CD14-positive monocyte (primary cell): ENCODE measurements at regions not wholly inside any gene's neighbourhood (a gene's known extent, or its start where the extent isn't known, plus 50 kb on each side); places are given as distances from the start of the nearest gene placed in this dataset.

Experiments used
- DNase-seq, 3 donors: peaks; one replicate each; pipeline ENCODE4 v3.0.0-alpha.2; 2011 to 2022
- H2AFZ ChIP-seq: 2 replicates; pipeline ENCODE4 v1.6.0; 2012; ENCODE audit warnings: mild to moderate bottlenecking, low read depth, low read length, inconsistent platforms; ENCODE audit not compliant: insufficient read depth, poor library complexity, severe bottlenecking
- H3K27ac ChIP-seq, 2 donors: 1 replicate in 1 of 2; 2 replicates in 1 of 2; pipeline ENCODE4 v1.5.1; 2012 to 2013; ENCODE audit warnings: low read length in 2 of 2, control low read depth in 1 of 2, inconsistent platforms in 1 of 2, low read depth in 1 of 2, mild to moderate bottlenecking in 1 of 2
- H3K27me3 ChIP-seq, 2 donors: one replicate each; pipeline versions ENCODE4 v1.6.0 to v1.6.1; 2011 to 2013; ENCODE audit warnings: low read length in 2 of 2; ENCODE audit not compliant: control insufficient read depth in 2 of 2, insufficient read depth in 2 of 2
- H3K36me3 ChIP-seq, 2 donors: replicated peaks in 1 of 2; 1 replicate in 1 of 2; 2 replicates in 1 of 2; pipeline versions ENCODE4 v1.5.1 to v1.6.1; 2012 to 2013; ENCODE audit warnings: low read length in 2 of 2, control low read depth in 1 of 2, inconsistent platforms in 1 of 2, mild to moderate bottlenecking in 1 of 2; ENCODE audit not compliant: insufficient read depth in 2 of 2, control insufficient read depth in 1 of 2
- H3K4me1 ChIP-seq, 2 donors: 1 replicate in 1 of 2; 2 replicates in 1 of 2; pipeline versions ENCODE4 v1.5.1 to v1.6.1; 2012 to 2013; ENCODE audit warnings: low read length in 2 of 2, control low read depth in 1 of 2, inconsistent platforms in 1 of 2, mild to moderate bottlenecking in 1 of 2, moderate library complexity in 1 of 2; ENCODE audit not compliant: insufficient read depth in 2 of 2, control insufficient read depth in 1 of 2
- H3K4me2 ChIP-seq: replicated peaks from 2 replicates; pipeline ENCODE3; 2012; ENCODE audit warnings: low read length, moderate library complexity, mild to moderate bottlenecking; ENCODE audit not compliant: poor library complexity, severe bottlenecking; ENCODE audit errors: extremely low read depth
- H3K4me3 ChIP-seq, 3 experiments: fragments of 200-600 bp in 1 of 3; sonication (generic) in 1 of 3; replicated peaks in 1 of 3; 1 replicate in 2 of 3; 2 replicates in 1 of 3; pipeline ENCODE4 v1.5.1; 2011 to 2013; ENCODE audit warnings: low read length in 3 of 3, mild to moderate bottlenecking in 3 of 3, control low read depth in 2 of 3, low read depth in 2 of 3, inconsistent platforms in 1 of 3, moderate library complexity in 1 of 3
- H3K79me2 ChIP-seq: 2 replicates; pipeline ENCODE4 v1.6.0; 2012; ENCODE audit warnings: mild to moderate bottlenecking, control low read depth, inconsistent platforms, low read length, moderate library complexity; ENCODE audit not compliant: insufficient read depth
- H3K9ac ChIP-seq: 2 replicates; pipeline ENCODE4 v1.6.0; 2017; ENCODE audit warnings: low read length, mild to moderate bottlenecking; ENCODE audit not compliant: insufficient read depth, poor library complexity, severe bottlenecking
- H3K9me3 ChIP-seq, 2 donors: replicated peaks in 1 of 2; 1 replicate in 1 of 2; 2 replicates in 1 of 2; pipeline versions ENCODE4 v1.5.1 to v1.6.1; 2012 to 2013; ENCODE audit warnings: low read length in 2 of 2, control low read depth in 1 of 2; ENCODE audit not compliant: control insufficient read depth in 1 of 2, insufficient read depth in 1 of 2
- H4K20me1 ChIP-seq: 2 replicates; pipeline ENCODE4 v1.6.0; 2012; ENCODE audit warnings: mild to moderate bottlenecking, low read length, control low read depth, moderate library complexity; ENCODE audit not compliant: insufficient read depth
- H3K27ac Mint-ChIP-seq, 7 donors: one replicate each; pipeline ENCODE4 v1.8.0; 2020; ENCODE audit warnings: mild to moderate bottlenecking in 7 of 7, mixed read lengths in 7 of 7, moderate library complexity in 6 of 7, inconsistent platforms in 2 of 7
- H3K27me3 Mint-ChIP-seq, 3 donors: one replicate each; pipeline ENCODE4 v1.8.0; 2021 to 2022; ENCODE audit warnings: low read depth in 3 of 3, mild to moderate bottlenecking in 3 of 3, mixed read lengths in 3 of 3, moderate library complexity in 3 of 3, inconsistent platforms in 1 of 3
- H3K36me3 Mint-ChIP-seq, 2 donors: one replicate each; pipeline ENCODE4 v1.8.0; 2020; ENCODE audit warnings: mixed read lengths in 2 of 2, inconsistent platforms in 1 of 2, mild to moderate bottlenecking in 1 of 2
- H3K4me1 Mint-ChIP-seq: one replicate; pipeline ENCODE4 v1.8.0; 2020; ENCODE audit warnings: mild to moderate bottlenecking, mixed read lengths
- H3K4me3 Mint-ChIP-seq, 2 donors: one replicate each; pipeline ENCODE4 v1.8.0; 2020; ENCODE audit warnings: mild to moderate bottlenecking in 2 of 2, mixed read lengths in 2 of 2, moderate library complexity in 1 of 2
- H3K9me3 Mint-ChIP-seq, 7 donors: one replicate each; pipeline ENCODE4 v1.8.0; 2020 to 2022; ENCODE audit warnings: mixed read lengths in 7 of 7, mild to moderate bottlenecking in 6 of 7, moderate library complexity in 6 of 7, inconsistent platforms in 2 of 7
- WGBS: methylation state at CpG from one replicate; pipeline ENCODE4 v1.1.5; 2013; ENCODE audit warnings: missing lambda C conversion rate; ENCODE audit not compliant: insufficient coverage; 5-methylcytosine and 5-hydroxymethylcytosine counted together
- intact Hi-C, 2 donors: fragments of 100-400 bp; cut with micrococcal nuclease; formaldehyde crosslinking; loops; one replicate each; pipeline versions ENCODE4 v1.15.0 to v1.15.1; 2023
- TF ChIP-seq, protein P1 (sequence below): fragments of 200-600 bp; IDR thresholded peaks from one replicate; pipeline ENCODE4 v1.8.0; 2022; ENCODE audit warnings: antibody characterized with exemption, mild to moderate bottlenecking

DNA sequence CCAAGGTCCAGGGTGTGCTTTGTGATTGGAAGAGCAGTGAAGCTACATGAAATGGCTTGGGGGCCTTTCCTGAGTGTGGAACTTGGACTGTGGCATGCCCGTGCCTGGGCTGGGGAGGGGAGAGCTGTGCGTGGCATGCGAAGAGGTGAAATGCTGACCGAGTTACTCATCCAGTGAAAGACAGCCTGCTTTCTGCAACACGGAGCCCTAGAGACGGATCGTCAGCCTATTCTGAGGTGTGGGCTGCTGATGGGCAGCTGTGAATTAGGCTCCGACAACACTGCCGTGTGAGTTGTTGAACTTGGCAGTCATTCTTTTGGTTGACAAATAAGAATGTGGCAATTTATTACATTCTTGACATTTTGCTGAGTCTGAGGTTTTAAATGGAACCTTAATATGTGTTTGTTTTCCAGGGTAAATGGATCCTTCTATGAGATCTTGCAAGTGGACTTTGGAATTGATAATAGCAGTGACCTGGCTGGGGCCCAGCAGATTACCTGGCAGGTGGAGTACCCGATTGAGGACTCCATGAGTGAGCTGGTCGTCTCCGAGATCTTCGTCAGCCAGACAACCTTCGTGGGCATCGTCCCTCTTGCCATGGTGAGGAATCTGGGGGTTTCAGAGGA is 453.9 kb downstream of the AACS start:
- H2AFZ ChIP-seq: no peak overlapping the region
- intact Hi-C loops: no loop called here
- H3K9me3 ChIP-seq: no peaks in the 10 kb centered on the region
- H3K27ac ChIP-seq: no peak overlapping the region
- no peaks in the 10 kb centered on the region for H3K36me3 Mint-ChIP-seq
- no peaks in the 10 kb centered on the region for H3K27me3 ChIP-seq
- peaks cover 0 to 5% (median 0%) of the 10 kb centered on the region in 7 donors for H3K9me3 Mint-ChIP-seq
- H3K4me3 ChIP-seq: no peak overlapping the region
- no peak overlapping the region for H3K9ac ChIP-seq
- DNase-seq: no peak
- H3K4me1 Mint-ChIP-seq: no peaks in the 10 kb centered on the region
- H4K20me1 ChIP-seq: no peaks in the 10 kb centered on the region
- no peak overlapping the region for H3K4me2 ChIP-seq
- no peaks in the 10 kb centered on the region for H3K4me1 ChIP-seq
- 90% methylated on average over 13 of the region's 15 CpGs for WGBS
- TF ChIP-seq, protein P1, sequence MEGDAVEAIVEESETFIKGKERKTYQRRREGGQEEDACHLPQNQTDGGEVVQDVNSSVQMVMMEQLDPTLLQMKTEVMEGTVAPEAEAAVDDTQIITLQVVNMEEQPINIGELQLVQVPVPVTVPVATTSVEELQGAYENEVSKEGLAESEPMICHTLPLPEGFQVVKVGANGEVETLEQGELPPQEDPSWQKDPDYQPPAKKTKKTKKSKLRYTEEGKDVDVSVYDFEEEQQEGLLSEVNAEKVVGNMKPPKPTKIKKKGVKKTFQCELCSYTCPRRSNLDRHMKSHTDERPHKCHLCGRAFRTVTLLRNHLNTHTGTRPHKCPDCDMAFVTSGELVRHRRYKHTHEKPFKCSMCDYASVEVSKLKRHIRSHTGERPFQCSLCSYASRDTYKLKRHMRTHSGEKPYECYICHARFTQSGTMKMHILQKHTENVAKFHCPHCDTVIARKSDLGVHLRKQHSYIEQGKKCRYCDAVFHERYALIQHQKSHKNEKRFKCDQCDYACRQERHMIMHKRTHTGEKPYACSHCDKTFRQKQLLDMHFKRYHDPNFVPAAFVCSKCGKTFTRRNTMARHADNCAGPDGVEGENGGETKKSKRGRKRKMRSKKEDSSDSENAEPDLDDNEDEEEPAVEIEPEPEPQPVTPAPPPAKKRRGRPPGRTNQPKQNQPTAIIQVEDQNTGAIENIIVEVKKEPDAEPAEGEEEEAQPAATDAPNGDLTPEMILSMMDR: no peak
- no peaks in the 10 kb centered on the region for H3K79me2 ChIP-seq
- no peak overlapping the region for H3K4me3 Mint-ChIP-seq
- H3K27ac Mint-ChIP-seq: no peak overlapping the region
- H3K36me3 ChIP-seq: no peaks in the 10 kb centered on the region
- peaks cover 0 to 2% (median 2%) of the 10 kb centered on the region in 3 donors for H3K27me3 Mint-ChIP-seq

DNA sequence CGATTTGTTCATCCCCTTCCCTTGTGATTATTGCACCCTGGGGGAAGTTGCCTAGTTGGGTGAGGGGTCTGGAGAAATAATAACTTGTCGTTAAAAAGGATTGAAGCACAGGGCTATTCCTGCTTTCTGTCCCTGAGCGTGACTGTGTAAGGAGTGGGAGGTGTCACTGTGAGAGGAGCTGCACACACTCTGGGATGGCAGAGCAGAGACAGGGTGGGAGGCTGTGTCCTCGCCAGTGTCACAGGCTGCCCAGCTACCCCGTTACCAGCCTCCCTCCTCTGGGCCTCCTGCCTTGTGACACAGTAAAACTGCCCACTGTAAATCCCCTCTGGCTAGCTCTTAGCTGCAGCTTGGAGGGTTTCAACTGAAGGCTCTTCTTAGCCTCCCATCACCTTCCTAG is 460.6 kb downstream of the AACS start:
- H3K9me3 ChIP-seq: no peaks in the 10 kb centered on the region
- Mint-ChIP-seq H3K4me3 (no peak overlapping the region), H3K4me1 (no peaks in the 10 kb centered on the region), H3K36me3 (no peaks in the 10 kb centered on the region), H3K9me3 (peaks cover 0 to 9% (median 2%) of the 10 kb centered on the region in 7 donors), H3K27me3 (peaks cover 0 to 3% (median 2%) of the 10 kb centered on the region in 3 donors), H3K27ac (peak overlapping the region in 1 of 7 donors; percentile 6)
- H3K79me2 ChIP-seq: no peaks in the 10 kb centered on the region
- H3K9ac ChIP-seq: no peak overlapping the region
- no peaks in the 10 kb centered on the region for H3K27me3 ChIP-seq
- no peaks in the 10 kb centered on the region for H3K4me1 ChIP-seq
- no peaks in the 10 kb centered on the region for H4K20me1 ChIP-seq
- DNase-seq: no peak
- TF ChIP-seq, protein P1: no peak
- intact Hi-C loops: no loop called here
- no peak overlapping the region for H3K4me2 ChIP-seq
- WGBS: 91% methylated on average over 4 of the region's 5 CpGs
- no peak overlapping the region for H3K4me3 ChIP-seq
- no peaks in the 10 kb centered on the region for H3K36me3 ChIP-seq
- H2AFZ ChIP-seq: no peak overlapping the region
- H3K27ac ChIP-seq: no peak overlapping the region
